ENCODE measurements at regions not wholly inside any gene's neighbourhood (a gene's known extent, or its start where the extent isn't known, plus 50 kb on each side); places are given as distances from the start of the nearest gene placed in this dataset.
"Not testable (repeated sequence)": the region's sequence is repeated elsewhere in the genome, so short reads cannot be mapped to it uniquely, and the experiment has no call there.

GRCh38 chr7:32658467-32658869, 163.2 kb downstream of the AVL9 start:
- Histone ChIP-seq H3K36me3 (replicated peaks in 1 of 2) (no peaks in the 10 kb centered on the region), H3K9me3 (replicated peaks in 1 of 3) (no peaks in the 10 kb centered on the region), H3K27ac (no peak overlapping the region), H3K4me1 (replicated peaks in 1 of 2) (no peaks in the 10 kb centered on the region), H3K27me3 (no peaks in the 10 kb centered on the region), H3K4me3 (no peak overlapping the region)
- intact Hi-C loops (cut with DNase I) = no loop called here
- no peak for TF ChIP-seq CTCF (IDR thresholded peaks at IDR 0.05)
- TF ChIP-seq POLR2A (IDR thresholded peaks at IDR 0.05) = no peak
- DNase-seq = no peak
- 84 to 97% (median 86%) methylated on average over 2 of the region's 2 CpGs for WGBS, 4 donors

GRCh38 chr7:32658034-32658433, 162.7 kb downstream of the AVL9 start:
- TF ChIP-seq POLR2A (IDR thresholded peaks at IDR 0.05) = no peak
- no peak for TF ChIP-seq CTCF (IDR thresholded peaks at IDR 0.05)
- Histone ChIP-seq H3K27ac (no peak overlapping the region), H3K9me3 (replicated peaks in 1 of 3) (no peaks in the 10 kb centered on the region), H3K4me1 (replicated peaks in 1 of 2) (no peaks in the 10 kb centered on the region), H3K4me3 (no peak overlapping the region), H3K27me3 (no peaks in the 10 kb centered on the region), H3K36me3 (replicated peaks in 1 of 2) (no peaks in the 10 kb centered on the region)
- intact Hi-C loops (cut with DNase I) = no loop called here
- WGBS, 4 donors = 70 to 87% (median 81%) methylated on average over 7 of the region's 7 CpGs
- no peak for DNase-seq

- 94 to 100% (median 100%) methylated on average over 1 of the region's 1 CpG for WGBS, 4 donors
- H3K27me3 ChIP-seq; H3K27ac ChIP-seq; H3K36me3 ChIP-seq (replicated peaks in 1 of 2); intact Hi-C loops (cut with DNase I); H3K9me3 ChIP-seq (replicated peaks in 1 of 3); H3K4me1 ChIP-seq (replicated peaks in 1 of 2); H3K4me3 ChIP-seq; DNase-seq: not testable (repeated sequence)
These were observed 159.3 kb downstream of the AVL9 start for GRCh38 chr7:32654549-32654948.

- DNase-seq; intact Hi-C loops (cut with DNase I): not testable (repeated sequence)
- WGBS, 4 donors = 84 to 93% (median 87%) methylated on average over 1 of the region's 1 CpG
These were observed 155.1 kb downstream of the AVL9 start for GRCh38 chr7:32650356-32650755.

GRCh38 chr7:32648408-32649156, 153.3 kb downstream of the AVL9 start:
- intact Hi-C loops (cut with DNase I) = no loop called here
- Histone ChIP-seq H3K4me1 (replicated peaks in 1 of 2) (no peaks in the 10 kb centered on the region), H3K9me3 (replicated peaks in 1 of 3) (no peaks in the 10 kb centered on the region), H3K36me3 (replicated peaks in 1 of 2) (no peaks in the 10 kb centered on the region), H3K4me3 (no peak overlapping the region), H3K27ac (no peak overlapping the region), H3K27me3 (no peaks in the 10 kb centered on the region)
- 85 to 93% (median 90%) methylated on average over 6 of the region's 6 CpGs for WGBS, 4 donors
- TF ChIP-seq POLR2A (IDR thresholded peaks at IDR 0.05) (no peak), CTCF (IDR thresholded peaks at IDR 0.05) (no peak)
- no peak for DNase-seq

More at GRCh38 chr7:32650356-32650755, 155.1 kb downstream of the AVL9 start:
- not testable (repeated sequence) for H3K27ac ChIP-seq; H3K4me3 ChIP-seq; H3K9me3 ChIP-seq (replicated peaks in 1 of 3); H3K27me3 ChIP-seq; H3K4me1 ChIP-seq (replicated peaks in 1 of 2); H3K36me3 ChIP-seq (replicated peaks in 1 of 2)

GRCh38 chr7:32645255-32645654, 150.0 kb downstream of the AVL9 start:
- H3K27me3 ChIP-seq; H3K4me3 ChIP-seq; H3K27ac ChIP-seq; H3K36me3 ChIP-seq (replicated peaks in 1 of 2); intact Hi-C loops (cut with DNase I); DNase-seq; H3K4me1 ChIP-seq (replicated peaks in 1 of 2); H3K9me3 ChIP-seq (replicated peaks in 1 of 3): not testable (repeated sequence)
- 72 to 83% (median 77%) methylated on average over 2 of the region's 2 CpGs for WGBS, 4 donors
